ENCODE measurements at regions not wholly inside any gene's neighbourhood (a gene's known extent, or its start where the extent isn't known, plus 50 kb on each side); places are given as distances from the start of the nearest gene placed in this dataset.

DNA sequence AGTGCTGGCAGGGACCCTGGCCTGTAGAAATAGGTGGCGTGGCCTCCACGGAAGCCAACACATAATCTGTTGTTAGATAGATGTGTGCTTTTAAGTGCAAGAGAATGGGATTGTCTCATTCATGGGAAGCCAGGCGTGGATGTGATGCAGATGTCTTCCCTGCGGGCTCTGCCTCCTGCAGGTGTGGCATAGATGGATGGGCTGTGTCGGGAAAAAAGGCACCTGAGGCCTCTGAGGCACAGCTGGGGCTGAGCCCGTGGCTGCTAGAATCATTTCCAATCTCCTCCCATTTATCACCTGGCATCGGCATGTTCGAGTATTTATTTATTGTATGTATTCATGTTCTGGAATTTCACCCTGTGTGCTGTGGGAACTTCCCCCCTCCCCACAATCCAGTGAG lies 353.4 kb upstream of the AJAP1 start:
- Histone ChIP-seq H3K4me2 (ENCODE audit: low read length) (no peak overlapping the region), H2AFZ (ENCODE audit: low read depth, low read length) (no peak overlapping the region), H3K4me3 (ENCODE audit: insufficient read depth, low read depth, low read length) (no peak overlapping the region), H3K27ac (ENCODE audit: low read depth, low read length) (no peak overlapping the region), H3K9ac (ENCODE audit: low read length) (no peak overlapping the region), H3K36me3 (ENCODE audit: insufficient read depth, low read length) (no peaks in the 10 kb centered on the region), H3K4me1 (ENCODE audit: insufficient read depth, low read length) (no peaks in the 10 kb centered on the region), H3K27me3 (ENCODE audit: insufficient read depth, low read length) (no peaks in the 10 kb centered on the region), H4K20me1 (ENCODE audit: insufficient read depth, low read length) (no peaks in the 10 kb centered on the region), H3K79me2 (ENCODE audit: insufficient read depth, low read length) (no peaks in the 10 kb centered on the region), H3K9me3 (ENCODE audit: insufficient read depth, low read depth, low read length) (peaks cover 12% of the 10 kb centered on the region)
- FAIRE-seq (no peak), DNase-seq (ENCODE audit: low read depth) (no peak)
- Mint-ChIP-seq H3K27me3 (ENCODE audit: low read depth, unreplicated experiment) (peaks cover 10% of the 10 kb centered on the region), H3K4me3 (ENCODE audit: unreplicated experiment) (no peak overlapping the region), H3K4me1 (ENCODE audit: low read depth, unreplicated experiment) (no peaks in the 10 kb centered on the region), H3K27ac (ENCODE audit: unreplicated experiment) (no peak overlapping the region), H3K9me3 (ENCODE audit: unreplicated experiment) (peaks cover 27% of the 10 kb centered on the region), H3K36me3 (ENCODE audit: low read depth, unreplicated experiment) (no peaks in the 10 kb centered on the region)
- TF ChIP-seq CTCF (IDR thresholded peaks at IDR 0.05; ENCODE audit: insufficient read depth, low read depth, low read length) (no peak), EZH2 (IDR thresholded peaks at IDR 0.05; ENCODE audit: insufficient read depth, low read length) (no peak)

DNA sequence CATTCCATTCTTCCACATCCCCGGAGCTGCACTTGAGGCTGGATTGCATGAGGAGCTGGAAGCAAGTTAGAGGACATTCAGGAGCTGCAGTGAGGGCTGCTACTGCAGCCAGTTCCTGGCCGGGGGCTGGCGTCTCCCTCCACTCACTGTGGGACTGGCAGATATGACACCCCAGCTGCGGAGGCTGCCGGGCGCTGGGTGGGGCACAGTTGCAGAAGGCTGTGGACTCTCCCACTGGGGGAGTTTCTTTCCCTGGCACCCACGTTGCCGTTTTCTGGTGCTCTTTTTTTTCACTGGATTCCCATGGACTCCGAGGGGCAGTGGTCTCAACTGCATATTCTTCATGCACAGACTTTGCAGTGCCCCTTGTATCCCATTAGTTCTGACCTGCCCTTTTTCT lies 351.1 kb upstream of the AJAP1 start:
- no peak overlapping the region for H2AFZ ChIP-seq (ENCODE audit: low read depth, low read length)
- peaks cover 3% of the 10 kb centered on the region for H3K27me3 Mint-ChIP-seq (ENCODE audit: low read depth, unreplicated experiment)
- no peaks in the 10 kb centered on the region for H3K79me2 ChIP-seq (ENCODE audit: insufficient read depth, low read length)
- peaks cover 18% of the 10 kb centered on the region for H3K9me3 Mint-ChIP-seq (ENCODE audit: unreplicated experiment)
- no peak overlapping the region for H3K27ac Mint-ChIP-seq (ENCODE audit: unreplicated experiment)
- H3K27me3 ChIP-seq (ENCODE audit: insufficient read depth, low read length) = no peaks in the 10 kb centered on the region
- DNase-seq (ENCODE audit: low read depth) (no peak), FAIRE-seq (no peak)
- no peaks in the 10 kb centered on the region for H3K36me3 ChIP-seq (ENCODE audit: insufficient read depth, low read length)
- no peaks in the 10 kb centered on the region for H3K4me1 ChIP-seq (ENCODE audit: insufficient read depth, low read length)
- H3K9ac ChIP-seq (ENCODE audit: low read length) = no peak overlapping the region
- H3K4me3 Mint-ChIP-seq (ENCODE audit: unreplicated experiment) = no peak overlapping the region
- no peak overlapping the region for H3K27ac ChIP-seq (ENCODE audit: low read depth, low read length)
- no peaks in the 10 kb centered on the region for H4K20me1 ChIP-seq (ENCODE audit: insufficient read depth, low read length)
- H3K4me1 Mint-ChIP-seq (ENCODE audit: low read depth, unreplicated experiment) = no peaks in the 10 kb centered on the region
- peaks cover 15% of the 10 kb centered on the region for H3K9me3 ChIP-seq (ENCODE audit: insufficient read depth, low read depth, low read length)
- H3K36me3 Mint-ChIP-seq (ENCODE audit: low read depth, unreplicated experiment) = no peaks in the 10 kb centered on the region
- no peak overlapping the region for H3K4me2 ChIP-seq (ENCODE audit: low read length)
- TF ChIP-seq EZH2 (IDR thresholded peaks at IDR 0.05; ENCODE audit: insufficient read depth, low read length) (no peak), CTCF (IDR thresholded peaks at IDR 0.05; ENCODE audit: insufficient read depth, low read depth, low read length) (no peak)
- H3K4me3 ChIP-seq (ENCODE audit: insufficient read depth, low read depth, low read length) = no peak overlapping the region

GRCh38 chr1:4305526-4306301 lies 348.7 kb upstream of the AJAP1 start:
- Mint-ChIP-seq H3K27me3 (ENCODE audit: low read depth, unreplicated experiment) (peaks cover 3% of the 10 kb centered on the region), H3K9me3 (ENCODE audit: unreplicated experiment) (peaks cover 12% of the 10 kb centered on the region), H3K27ac (ENCODE audit: unreplicated experiment) (no peak overlapping the region)

More at GRCh38 chr1:4305526-4306301, 348.7 kb upstream of the AJAP1 start:
- FAIRE-seq = no peak
- H3K4me1 ChIP-seq (ENCODE audit: insufficient read depth, low read length) = no peaks in the 10 kb centered on the region
- H2AFZ ChIP-seq (ENCODE audit: low read depth, low read length) = no peak overlapping the region
- peaks cover 18% of the 10 kb centered on the region for H3K9me3 ChIP-seq (ENCODE audit: insufficient read depth, low read depth, low read length)
- no peak overlapping the region for H3K4me2 ChIP-seq (ENCODE audit: low read length)
- H3K4me3 Mint-ChIP-seq (ENCODE audit: unreplicated experiment) = no peak overlapping the region
- H3K36me3 Mint-ChIP-seq (ENCODE audit: low read depth, unreplicated experiment) = no peaks in the 10 kb centered on the region
- no peak for DNase-seq (ENCODE audit: low read depth)
- H3K4me1 Mint-ChIP-seq (ENCODE audit: low read depth, unreplicated experiment) = no peaks in the 10 kb centered on the region
- no peaks in the 10 kb centered on the region for H3K27me3 ChIP-seq (ENCODE audit: insufficient read depth, low read length)
- H3K79me2 ChIP-seq (ENCODE audit: insufficient read depth, low read length) = no peaks in the 10 kb centered on the region
- no peaks in the 10 kb centered on the region for H3K36me3 ChIP-seq (ENCODE audit: insufficient read depth, low read length)
- no peak overlapping the region for H3K4me3 ChIP-seq (ENCODE audit: insufficient read depth, low read depth, low read length)
- H3K27ac ChIP-seq (ENCODE audit: low read depth, low read length) = no peak overlapping the region
- TF ChIP-seq CTCF (IDR thresholded peaks at IDR 0.05; ENCODE audit: insufficient read depth, low read depth, low read length) (no peak), EZH2 (IDR thresholded peaks at IDR 0.05; ENCODE audit: insufficient read depth, low read length) (no peak)
- no peak overlapping the region for H3K9ac ChIP-seq (ENCODE audit: low read length)
- no peaks in the 10 kb centered on the region for H4K20me1 ChIP-seq (ENCODE audit: insufficient read depth, low read length)
